ENCODE measurements at regions not wholly inside any gene's neighbourhood (a gene's known extent, or its start where the extent isn't known, plus 50 kb on each side); places are given as distances from the start of the nearest gene placed in this dataset.

- TF ChIP-seq CTCF (IDR thresholded peaks at IDR 0.05) = no peak
- TF ChIP-seq EP300 (IDR thresholded peaks at IDR 0.05) = no peak
- TF ChIP-seq POLR2A (IDR thresholded peaks at IDR 0.05) = no peak
Observed at GRCh38 chr19:28028881-28029444, 1184.0 kb downstream of the UQCRFS1 start.
